Smooth muscle cell (in vitro differentiated cells): ENCODE measurements at regions not wholly inside any gene's neighbourhood (a gene's known extent, or its start where the extent isn't known, plus 50 kb on each side); places are given as distances from the start of the nearest gene placed in this dataset.
A peak's percentile ranks its signal among the peaks of the same experiment; 100 is the strongest.

Experiments used
- DNase-seq: peaks from one replicate; lab custom pipeline; 2025; ENCODE audit not compliant: unreplicated experiment; lab: John Stamatoyannopoulos, UW
- H2AFZ ChIP-seq: fragments of 200-600 bp; sonication (generic); 2 replicates; pipeline ENCODE4 v1.6.0; 2016; ENCODE audit warnings: antibody characterized with exemption, low read depth, mild to moderate bottlenecking
- H3F3A ChIP-seq: fragments of 200-600 bp; sonication (generic); 2 replicates; pipeline ENCODE4 v1.6.0; 2017; ENCODE audit warnings: antibody characterized with exemption, low read depth
- H3K27ac ChIP-seq: fragments of 200-600 bp; sonication (generic); 2 replicates; pipeline ENCODE4 v1.5.1; 2016; ENCODE audit warnings: low read depth, mild to moderate bottlenecking
- H3K27me3 ChIP-seq: fragments of 200-600 bp; sonication (generic); 2 replicates; pipeline ENCODE4 v1.6.1; 2016; ENCODE audit warnings: low read depth, mild to moderate bottlenecking
- H3K36me3 ChIP-seq: fragments of 200-600 bp; sonication (generic); 2 replicates; pipeline ENCODE4 v1.5.1; 2016; ENCODE audit warnings: low read depth
- H3K4me1 ChIP-seq: fragments of 200-600 bp; sonication (generic); 2 replicates; pipeline ENCODE4 v1.5.1; 2016; ENCODE audit warnings: low read depth
- H3K4me2 ChIP-seq: fragments of 200-600 bp; sonication (generic); 2 replicates; pipeline ENCODE4 v1.6.0; 2016; ENCODE audit warnings: mild to moderate bottlenecking
- H3K4me3 ChIP-seq: fragments of 200-600 bp; sonication (generic); 2 replicates; pipeline ENCODE4 v1.5.1; 2016; ENCODE audit warnings: mild to moderate bottlenecking
- H3K79me2 ChIP-seq: fragments of 200-600 bp; sonication (generic); 2 replicates; pipeline ENCODE4 v1.6.0; 2016; ENCODE audit warnings: low read depth, mild to moderate bottlenecking
- H3K9ac ChIP-seq: fragments of 200-600 bp; sonication (generic); 2 replicates; pipeline ENCODE4 v1.6.0; 2016; ENCODE audit warnings: low read depth
- H3K9me3 ChIP-seq: fragments of 200-600 bp; sonication (generic); replicated peaks from 2 replicates; pipeline ENCODE4 v1.5.1; 2016; ENCODE audit warnings: low read depth
- H4K20me1 ChIP-seq: fragments of 200-600 bp; sonication (generic); 2 replicates; pipeline ENCODE4 v1.6.0; 2016; ENCODE audit warnings: low read depth
- WGBS: methylation state at CpG from one replicate; pipeline ENCODE4 v1.1.7; 2016; ENCODE audit warnings: low lambda C conversion rate; 5-methylcytosine and 5-hydroxymethylcytosine counted together
- TF ChIP-seq, protein P1 (sequence below): fragments of 200-600 bp; sonication (generic); IDR thresholded peaks from 2 replicates; pipeline ENCODE4 v1.5.1; 2017; ENCODE audit warnings: borderline replicate concordance, mild to moderate bottlenecking, antibody characterized with exemption; ENCODE audit not compliant: insufficient read depth, poor library complexity, severe bottlenecking

DNA sequence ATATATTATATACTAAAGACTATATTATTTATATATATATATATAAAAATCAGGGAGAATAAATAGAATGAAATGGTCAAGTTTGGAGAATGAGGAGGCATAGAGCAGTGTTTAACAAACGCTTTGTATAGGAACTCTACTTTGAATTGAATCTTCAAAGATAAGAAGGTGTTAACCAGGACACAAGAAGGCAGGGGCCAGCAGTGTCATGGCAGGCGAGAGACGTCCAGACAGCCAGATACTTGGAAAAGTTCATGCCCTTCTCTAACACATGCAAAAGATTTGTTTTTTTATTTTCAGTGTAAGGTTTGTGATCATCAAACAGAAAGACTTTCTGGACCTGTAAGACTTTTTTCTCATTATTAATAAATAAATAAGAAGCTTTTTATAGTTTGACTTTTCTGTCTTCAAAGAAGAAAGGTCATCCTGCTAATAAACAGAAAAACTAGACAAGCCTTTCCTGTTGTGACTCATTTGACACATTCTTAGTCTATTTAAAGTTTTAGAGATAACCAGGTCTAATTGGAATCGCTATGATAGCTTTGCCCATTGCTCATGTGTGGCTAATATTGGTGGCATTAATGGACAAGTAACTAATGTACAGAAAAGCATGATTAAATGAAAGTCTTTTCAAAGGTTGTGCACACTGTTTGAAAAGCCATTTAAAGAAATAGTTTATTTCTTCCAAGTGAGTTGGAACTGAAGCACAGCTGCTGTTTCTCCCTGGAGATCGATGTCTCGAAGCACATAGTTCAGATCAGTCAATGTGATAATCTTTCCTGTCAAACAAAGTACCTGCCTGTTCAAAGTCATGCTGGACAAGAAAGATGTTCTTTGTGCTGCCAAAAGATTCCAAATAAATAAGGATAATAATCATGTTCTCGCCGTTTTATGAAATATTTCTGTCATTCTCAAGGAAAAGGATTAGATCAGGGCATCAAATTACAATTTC lies 420.4 kb upstream of the OPRM1 start:
- no peaks in the 10 kb centered on the region for H4K20me1 ChIP-seq
- no peak overlapping the region for H3K9ac ChIP-seq
- H3K4me1 ChIP-seq: no peaks in the 10 kb centered on the region
- H3K27me3 ChIP-seq: no peaks in the 10 kb centered on the region
- DNase-seq: no peak
- peak overlapping the region; percentile 35 for H2AFZ ChIP-seq
- 33% methylated on average over 8 of the region's 8 CpGs for WGBS
- H3K4me2 ChIP-seq: peak overlapping the region; percentile 73
- no peaks in the 10 kb centered on the region for H3K9me3 ChIP-seq
- H3K4me3 ChIP-seq: no peak overlapping the region
- H3F3A ChIP-seq: no peaks in the 10 kb centered on the region
- no peak overlapping the region for H3K27ac ChIP-seq
- no peaks in the 10 kb centered on the region for H3K36me3 ChIP-seq
- TF ChIP-seq, protein P1, sequence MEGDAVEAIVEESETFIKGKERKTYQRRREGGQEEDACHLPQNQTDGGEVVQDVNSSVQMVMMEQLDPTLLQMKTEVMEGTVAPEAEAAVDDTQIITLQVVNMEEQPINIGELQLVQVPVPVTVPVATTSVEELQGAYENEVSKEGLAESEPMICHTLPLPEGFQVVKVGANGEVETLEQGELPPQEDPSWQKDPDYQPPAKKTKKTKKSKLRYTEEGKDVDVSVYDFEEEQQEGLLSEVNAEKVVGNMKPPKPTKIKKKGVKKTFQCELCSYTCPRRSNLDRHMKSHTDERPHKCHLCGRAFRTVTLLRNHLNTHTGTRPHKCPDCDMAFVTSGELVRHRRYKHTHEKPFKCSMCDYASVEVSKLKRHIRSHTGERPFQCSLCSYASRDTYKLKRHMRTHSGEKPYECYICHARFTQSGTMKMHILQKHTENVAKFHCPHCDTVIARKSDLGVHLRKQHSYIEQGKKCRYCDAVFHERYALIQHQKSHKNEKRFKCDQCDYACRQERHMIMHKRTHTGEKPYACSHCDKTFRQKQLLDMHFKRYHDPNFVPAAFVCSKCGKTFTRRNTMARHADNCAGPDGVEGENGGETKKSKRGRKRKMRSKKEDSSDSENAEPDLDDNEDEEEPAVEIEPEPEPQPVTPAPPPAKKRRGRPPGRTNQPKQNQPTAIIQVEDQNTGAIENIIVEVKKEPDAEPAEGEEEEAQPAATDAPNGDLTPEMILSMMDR: no peak
- H3K79me2 ChIP-seq: no peaks in the 10 kb centered on the region

- Histone ChIP-seq H3K4me1 (no peaks in the 10 kb centered on the region), H2AFZ (no peak overlapping the region), H3K36me3 (no peaks in the 10 kb centered on the region), H3K27me3 (no peaks in the 10 kb centered on the region), H3K9me3 (no peaks in the 10 kb centered on the region), H4K20me1 (no peaks in the 10 kb centered on the region), H3K4me2 (no peak overlapping the region), H3K27ac (no peak overlapping the region), H3K4me3 (no peak overlapping the region), H3K9ac (no peak overlapping the region), H3F3A (no peaks in the 10 kb centered on the region), H3K79me2 (no peaks in the 10 kb centered on the region)
- TF ChIP-seq, protein P1: no peak
- 67% methylated on average over 6 of the region's 6 CpGs for WGBS
- no peak for DNase-seq
These were observed 422.5 kb upstream of the OPRM1 start for GRCh38 chr6:153616506-153616905.

DNA sequence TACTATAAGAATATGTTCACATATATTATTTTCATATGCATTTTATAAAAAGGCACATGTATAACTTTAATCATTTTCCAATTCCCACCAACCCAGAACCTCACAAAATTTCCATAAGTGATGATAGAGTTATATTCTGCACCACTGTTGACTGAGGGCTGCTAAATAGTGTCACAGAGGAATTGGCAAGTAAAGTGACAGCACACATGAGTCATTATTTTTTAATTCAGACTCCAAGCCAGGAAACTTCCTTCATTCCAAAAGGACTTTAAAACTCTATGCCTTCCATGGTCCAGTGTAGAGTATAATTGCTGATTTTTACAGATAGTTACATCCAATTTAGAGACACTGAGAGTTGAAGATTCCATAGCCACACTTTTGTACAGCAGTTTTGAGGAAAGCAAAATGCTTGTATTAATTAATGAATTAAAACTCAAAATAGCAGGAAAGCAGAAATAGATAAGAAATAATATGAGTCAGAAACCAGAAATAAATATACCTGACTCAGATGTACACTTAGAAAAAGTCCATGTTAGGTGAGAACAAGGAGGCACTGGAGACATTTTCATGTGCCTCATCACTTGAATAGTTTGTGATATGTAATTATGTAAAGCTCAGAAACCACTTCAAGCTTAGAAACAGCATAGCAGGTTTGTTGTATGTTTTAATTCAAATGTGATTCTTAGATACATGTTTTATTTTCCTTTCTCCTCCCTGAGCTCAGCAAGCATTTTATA lies 425.2 kb upstream of the OPRM1 start:
- no peaks in the 10 kb centered on the region for H4K20me1 ChIP-seq

More for the DNA sequence above, 425.2 kb upstream of the OPRM1 start:
- Histone ChIP-seq H3K9me3 (no peaks in the 10 kb centered on the region), H3F3A (no peaks in the 10 kb centered on the region), H3K27me3 (no peaks in the 10 kb centered on the region), H3K4me2 (no peak overlapping the region), H2AFZ (no peak overlapping the region), H3K36me3 (no peaks in the 10 kb centered on the region), H3K4me3 (no peak overlapping the region), H3K9ac (no peak overlapping the region), H3K79me2 (no peaks in the 10 kb centered on the region), H3K4me1 (no peaks in the 10 kb centered on the region), H3K27ac (no peak overlapping the region)
- TF ChIP-seq, protein P1: no peak
- DNase-seq: no peak
